ENCODE measurements at regions not wholly inside any gene's neighbourhood (a gene's known extent, or its start where the extent isn't known, plus 50 kb on each side); places are given as distances from the start of the nearest gene placed in this dataset.
A peak's percentile ranks its signal among the peaks of the same experiment; 100 is the strongest.

- no peak for DNase-seq
Measured at GRCh38 chr21:27173053-27173452, 206.2 kb upstream of the ADAMTS5 start.

- DNase-seq, result no peak
Measured at GRCh38 chr21:27171707-27172106, 204.8 kb upstream of the ADAMTS5 start.

GRCh38 chr21:27168084-27168483, 201.2 kb upstream of the ADAMTS5 start:
- DNase-seq, result no peak

DNA sequence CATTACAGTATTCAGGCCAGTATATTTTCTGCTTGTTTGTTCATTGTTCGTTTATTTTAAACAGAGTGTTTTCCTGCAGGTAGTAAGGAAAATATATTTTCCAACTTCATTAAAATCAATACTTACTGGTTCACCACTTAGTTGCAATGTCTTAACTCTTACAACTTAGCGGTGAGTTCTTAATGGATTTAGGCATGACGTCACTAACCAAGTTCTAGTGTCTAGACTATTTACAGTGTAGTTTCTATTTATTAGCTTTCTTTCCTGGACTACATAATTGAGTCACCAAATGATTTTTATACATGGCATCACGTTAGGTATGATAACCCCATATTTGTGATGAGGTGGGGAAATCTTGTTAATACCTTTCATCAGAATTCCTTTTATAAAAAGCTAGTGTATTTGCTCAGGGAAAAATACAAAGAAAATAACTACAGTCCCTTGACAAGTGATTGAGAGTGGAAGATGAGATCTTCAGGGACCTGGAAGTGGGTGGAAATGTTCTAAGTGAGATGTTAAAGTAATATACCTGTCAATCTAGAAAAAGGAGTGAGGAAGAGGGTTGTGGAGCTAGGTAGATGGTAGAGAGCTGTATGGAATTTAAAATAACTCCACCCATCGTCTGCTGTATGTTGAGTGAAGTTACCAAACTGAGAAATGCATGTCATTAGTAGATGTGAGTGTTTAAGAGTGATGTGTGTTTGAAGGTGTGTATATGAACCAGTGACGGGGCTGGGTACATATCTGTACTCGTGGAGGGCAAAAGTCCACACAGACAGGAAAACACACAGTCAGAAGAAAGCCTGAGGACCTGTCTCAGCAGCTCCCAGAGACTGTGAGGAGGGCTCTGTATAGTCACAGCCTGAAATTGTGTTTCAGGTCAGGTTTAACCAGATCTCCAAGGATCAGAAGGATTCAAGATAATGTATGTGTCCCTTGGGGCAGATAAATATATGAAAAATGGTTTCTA, 197.6 kb upstream of the ADAMTS5 start:
- no peak for DNase-seq

DNA sequence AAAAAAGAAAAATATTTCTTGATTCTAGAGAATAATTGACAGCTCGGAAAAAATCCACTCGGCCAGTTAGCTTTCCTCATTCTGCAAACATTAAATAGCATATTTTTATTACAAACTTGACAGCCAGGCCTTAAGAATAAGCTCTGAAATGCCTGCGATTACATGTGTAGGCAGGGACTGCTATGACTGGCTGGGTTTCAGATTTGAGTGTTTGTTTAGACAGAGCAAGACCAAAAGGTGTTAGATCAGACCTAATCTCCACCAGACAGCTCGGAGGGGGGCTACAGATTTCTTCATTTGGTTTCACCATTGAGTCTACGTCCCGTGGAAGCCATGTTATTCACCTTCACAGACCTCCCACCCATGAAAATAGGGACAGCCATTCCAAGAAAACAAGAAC, 192.1 kb upstream of the ADAMTS5 start:
- DNase-seq, result no peak

DNA sequence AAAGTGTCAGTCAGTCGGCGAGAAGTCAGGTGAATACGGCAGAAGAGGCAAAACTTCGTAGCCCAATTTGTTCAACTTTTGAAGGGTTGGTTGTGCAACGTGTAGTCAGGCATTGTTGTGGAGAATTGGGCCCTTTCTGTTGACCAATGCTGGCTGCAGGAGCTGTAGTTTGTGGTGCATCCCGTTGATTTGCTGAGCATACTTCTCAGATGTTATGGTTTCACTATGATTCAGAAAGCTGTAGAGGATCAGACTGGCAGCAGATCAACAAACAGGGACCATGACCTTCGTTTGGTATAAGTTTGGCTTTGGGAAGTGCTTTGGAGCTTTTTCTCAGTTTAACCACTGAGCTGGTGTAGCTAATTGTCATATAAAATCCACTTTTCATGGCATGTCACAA, 190.2 kb upstream of the ADAMTS5 start:
- no peak for DNase-seq

GRCh38 chr21:27156666-27157065, 189.8 kb upstream of the ADAMTS5 start:
- DNase-seq, result no peak

GRCh38 chr21:27155130-27155500, 188.2 kb upstream of the ADAMTS5 start:
- no peak for DNase-seq

DNA sequence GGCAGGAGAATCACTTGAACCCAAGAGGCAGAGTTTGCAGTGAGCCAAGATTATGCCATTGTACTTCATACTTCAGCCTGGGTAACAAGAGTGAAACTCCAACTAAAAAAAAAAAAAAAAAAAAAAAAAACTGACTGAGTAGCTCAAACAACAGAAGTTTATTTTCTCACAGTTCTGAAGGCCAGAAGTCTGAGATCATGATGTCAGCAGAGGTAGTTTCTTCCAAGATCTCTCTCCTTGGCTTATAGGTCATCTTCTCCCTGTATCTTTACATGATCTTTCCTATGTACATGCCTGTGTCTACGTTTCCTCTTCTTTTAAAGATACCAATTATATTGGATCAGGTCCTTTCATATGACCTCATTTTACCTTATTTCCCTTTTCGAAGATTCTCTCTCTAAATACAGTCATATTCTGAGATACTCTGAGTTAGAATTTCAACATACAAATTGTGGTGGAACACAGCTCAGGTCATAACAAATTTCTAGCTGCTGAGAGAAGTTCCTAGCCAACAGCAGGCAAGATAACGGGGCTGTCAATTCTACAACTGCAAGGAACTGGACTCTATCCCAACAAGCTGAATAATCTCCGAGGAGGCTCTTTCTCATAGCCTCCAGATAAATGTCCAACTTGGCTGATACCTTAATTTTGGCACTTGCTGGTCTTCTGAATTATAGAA, 187.7 kb upstream of the ADAMTS5 start:
- DNase-seq, result no peak

DNA sequence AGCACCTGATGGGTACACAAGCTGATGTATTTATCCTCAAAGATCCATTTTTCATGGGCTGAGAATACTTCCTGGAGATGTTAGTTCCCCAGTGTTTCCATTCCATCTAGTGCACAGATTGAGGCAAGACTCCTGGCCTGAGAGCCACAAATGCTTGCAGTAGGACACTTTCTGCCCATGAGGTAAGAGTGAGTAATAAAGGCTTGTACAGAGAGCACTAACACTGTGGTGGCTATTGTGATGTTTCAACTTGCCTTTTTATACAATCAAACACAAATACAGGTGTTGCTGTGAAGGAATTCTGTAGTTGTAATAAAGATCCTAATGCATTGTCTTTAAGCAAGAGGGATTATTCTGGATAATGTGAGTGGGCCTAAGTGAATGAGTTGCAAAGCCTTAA, 186.1 kb upstream of the ADAMTS5 start:
- DNase-seq, result no peak

DNA sequence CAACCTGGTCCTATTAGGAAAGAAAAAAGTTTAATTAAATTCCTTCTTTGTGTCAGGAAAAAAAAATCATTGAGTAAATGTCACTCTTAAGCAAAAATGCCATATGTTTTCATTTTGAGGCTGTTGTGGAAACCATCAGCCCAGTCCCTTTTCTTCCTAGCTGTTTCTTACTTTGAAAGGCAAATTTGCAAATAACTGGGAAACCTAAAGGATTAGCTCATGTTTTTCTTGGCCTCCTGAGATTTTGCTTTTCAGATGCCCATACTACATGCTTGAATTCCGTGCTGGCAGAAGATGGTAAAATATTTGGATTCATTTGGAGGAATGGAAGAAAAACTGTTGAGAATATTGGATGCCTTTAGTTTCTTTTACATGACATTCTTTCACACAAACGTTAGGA, 182.1 kb upstream of the ADAMTS5 start:
- no peak for DNase-seq

GRCh38 chr21:27146268-27146667, 179.4 kb upstream of the ADAMTS5 start:
- DNase-seq, result no peak

DNA sequence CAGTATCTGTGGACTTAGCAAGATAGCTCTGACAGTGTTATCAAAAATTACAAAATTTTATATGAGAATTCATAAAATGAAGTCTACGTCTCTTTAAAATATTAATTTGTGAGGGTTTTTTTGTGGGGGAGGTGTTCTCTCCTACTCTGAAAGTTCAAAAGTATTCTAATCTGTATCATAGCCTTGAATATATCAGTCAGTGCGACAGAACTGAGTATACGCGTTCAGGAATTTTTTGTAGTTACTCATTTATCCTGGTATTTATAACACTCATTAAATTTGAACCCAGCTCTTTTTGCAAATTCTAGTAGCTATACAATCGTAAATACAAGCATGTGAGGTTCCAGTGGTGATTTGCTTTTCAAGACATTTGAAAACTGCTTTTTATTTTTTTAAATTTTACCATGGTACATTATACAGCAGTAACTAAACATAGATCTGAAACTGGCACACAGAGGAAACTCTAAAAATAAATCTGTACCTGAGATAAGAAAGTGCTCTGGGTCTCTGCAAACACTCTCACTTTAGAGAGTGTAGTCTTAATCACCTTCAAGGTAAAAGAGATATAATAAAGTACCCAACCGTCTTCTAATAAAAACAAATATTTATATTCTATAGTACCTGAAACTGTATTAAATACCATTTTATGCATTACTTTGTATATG, 178.4 kb upstream of the ADAMTS5 start:
- no peak for DNase-seq

GRCh38 chr21:27143476-27143875, 176.6 kb upstream of the ADAMTS5 start:
- no peak for DNase-seq

DNA sequence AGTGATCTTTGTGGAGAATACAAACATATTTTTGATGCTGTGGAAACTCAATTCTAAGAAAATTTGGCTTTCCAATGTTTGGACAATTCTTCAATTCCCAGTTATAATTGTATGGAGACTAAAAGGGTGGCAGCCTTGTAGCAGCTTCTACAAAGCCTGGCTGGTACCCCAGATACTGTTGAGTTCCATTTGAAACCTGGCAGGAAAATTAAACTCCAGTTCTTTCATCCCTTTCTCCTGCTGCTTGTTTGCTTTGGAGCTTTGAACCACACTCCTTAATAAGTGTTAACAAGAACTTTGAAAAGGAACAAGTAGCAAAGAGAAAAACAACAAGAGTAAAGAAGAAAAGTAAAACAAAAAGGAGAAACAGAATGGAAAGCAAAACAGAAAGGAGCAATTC, 172.6 kb upstream of the ADAMTS5 start:
- DNase-seq, result no peak

GRCh38 chr21:27134516-27134915, 167.6 kb upstream of the ADAMTS5 start:
- peak; percentile 80 for DNase-seq

- DNase-seq, result peak; percentile 57
Measured at GRCh38 chr21:27132266-27132665, 165.4 kb upstream of the ADAMTS5 start.

DNA sequence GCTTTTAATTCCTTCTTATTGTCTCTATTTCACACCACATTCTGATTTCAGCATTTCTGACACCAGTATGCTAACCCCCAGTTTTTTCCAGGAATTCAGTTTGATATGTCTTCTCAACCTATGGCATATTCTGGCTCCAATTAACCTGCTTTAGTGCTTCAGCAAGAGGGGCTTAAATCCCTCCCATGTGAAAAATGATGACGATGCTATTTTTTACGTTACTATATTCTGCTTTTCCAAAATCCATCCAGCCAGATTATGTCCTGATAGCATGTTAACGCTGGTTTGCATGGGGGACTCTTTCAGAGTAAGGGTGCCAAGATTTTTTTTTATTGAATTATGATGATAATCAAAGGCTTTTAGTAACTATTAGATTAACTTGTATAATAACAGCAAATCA, 163.3 kb upstream of the ADAMTS5 start:
- no peak for DNase-seq

DNA sequence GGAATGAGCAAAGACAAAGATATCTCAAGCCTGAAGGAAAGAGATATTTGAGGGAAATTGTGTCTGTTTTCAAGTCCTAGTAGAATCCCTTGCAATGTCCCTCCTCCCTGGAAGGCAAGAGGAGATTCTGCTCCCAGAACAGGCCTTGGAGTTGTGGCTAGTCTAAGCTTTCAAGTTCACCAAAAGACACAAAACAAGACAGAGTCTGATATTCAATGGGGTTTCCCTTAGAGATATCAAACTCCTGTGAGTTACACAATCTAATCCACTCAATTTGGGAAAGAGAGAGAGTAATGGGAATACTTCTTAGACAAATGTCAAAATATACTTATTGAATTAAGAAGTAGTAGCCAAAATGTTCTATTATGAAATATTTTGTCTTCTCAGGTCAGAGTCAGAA, 162.8 kb upstream of the ADAMTS5 start:
- DNase-seq, result no peak

GRCh38 chr21:27129215-27129614, 162.3 kb upstream of the ADAMTS5 start:
- DNase-seq, result no peak

GRCh38 chr21:27126140-27126539, 159.3 kb upstream of the ADAMTS5 start:
- no peak for DNase-seq

GRCh38 chr21:27122686-27123085, 155.8 kb upstream of the ADAMTS5 start:
- DNase-seq, result no peak

GRCh38 chr21:27114111-27114510, 147.2 kb upstream of the ADAMTS5 start:
- DNase-seq, result no peak

- DNase-seq, result no peak
Measured at GRCh38 chr21:27112186-27112585, 145.3 kb upstream of the ADAMTS5 start.
